ENCODE measurements at regions not wholly inside any gene's neighbourhood (a gene's known extent, or its start where the extent isn't known, plus 50 kb on each side); places are given as distances from the start of the nearest gene placed in this dataset.

- no peak for TF ChIP-seq CSDC2 (CRISPR knock-in tag; IDR thresholded peaks at IDR 0.05)
- no peak for TF ChIP-seq GLIS3 (CRISPR knock-in tag; IDR thresholded peaks at IDR 0.05)
- TF ChIP-seq BACH2 (CRISPR knock-in tag; IDR thresholded peaks at IDR 0.05; ENCODE audit: borderline replicate concordance) = no peak
- no peak for TF ChIP-seq RARB (CRISPR knock-in tag; IDR thresholded peaks at IDR 0.05)
- TF ChIP-seq TOX (CRISPR knock-in tag; IDR thresholded peaks at IDR 0.05; ENCODE audit: borderline replicate concordance) = no peak
- TF ChIP-seq ESRRG (CRISPR knock-in tag; IDR thresholded peaks at IDR 0.05) = no peak
- no peak for TF ChIP-seq SNAI2 (CRISPR knock-in tag; IDR thresholded peaks at IDR 0.05)
- TF ChIP-seq ZFP30 (CRISPR knock-in tag; IDR thresholded peaks at IDR 0.05) = no peak
- no peak for TF ChIP-seq ZNF8 (CRISPR knock-in tag; IDR thresholded peaks at IDR 0.05)
- TF ChIP-seq ZNF70 (CRISPR knock-in tag; IDR thresholded peaks at IDR 0.05) = no peak
- TF ChIP-seq, protein P1, sequence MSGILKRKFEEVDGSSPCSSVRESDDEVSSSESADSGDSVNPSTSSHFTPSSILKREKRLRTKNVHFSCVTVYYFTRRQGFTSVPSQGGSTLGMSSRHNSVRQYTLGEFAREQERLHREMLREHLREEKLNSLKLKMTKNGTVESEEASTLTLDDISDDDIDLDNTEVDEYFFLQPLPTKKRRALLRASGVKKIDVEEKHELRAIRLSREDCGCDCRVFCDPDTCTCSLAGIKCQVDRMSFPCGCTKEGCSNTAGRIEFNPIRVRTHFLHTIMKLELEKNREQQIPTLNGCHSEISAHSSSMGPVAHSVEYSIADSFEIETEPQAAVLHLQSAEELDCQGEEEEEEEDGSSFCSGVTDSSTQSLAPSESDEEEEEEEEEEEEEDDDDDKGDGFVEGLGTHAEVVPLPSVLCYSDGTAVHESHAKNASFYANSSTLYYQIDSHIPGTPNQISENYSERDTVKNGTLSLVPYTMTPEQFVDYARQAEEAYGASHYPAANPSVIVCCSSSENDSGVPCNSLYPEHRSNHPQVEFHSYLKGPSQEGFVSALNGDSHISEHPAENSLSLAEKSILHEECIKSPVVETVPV (CRISPR knock-in tag; IDR thresholded peaks at IDR 0.05) = no peak
- no peak for TF ChIP-seq ISL1 (CRISPR knock-in tag; IDR thresholded peaks at IDR 0.05)
- TF ChIP-seq PPARA (CRISPR knock-in tag; IDR thresholded peaks at IDR 0.05; ENCODE audit: borderline replicate concordance) = no peak
- TF ChIP-seq ZNF565 (CRISPR knock-in tag; conservative IDR thresholded peaks at IDR 0.05; ENCODE audit: low read depth) = no peak
- TF ChIP-seq ARNTL (CRISPR knock-in tag; IDR thresholded peaks at IDR 0.05; ENCODE audit: borderline replicate concordance, low read depth) = no peak
- TF ChIP-seq TCF4 (CRISPR knock-in tag; IDR thresholded peaks at IDR 0.05; ENCODE audit: borderline replicate concordance) = no peak
- TF ChIP-seq, protein P2, sequence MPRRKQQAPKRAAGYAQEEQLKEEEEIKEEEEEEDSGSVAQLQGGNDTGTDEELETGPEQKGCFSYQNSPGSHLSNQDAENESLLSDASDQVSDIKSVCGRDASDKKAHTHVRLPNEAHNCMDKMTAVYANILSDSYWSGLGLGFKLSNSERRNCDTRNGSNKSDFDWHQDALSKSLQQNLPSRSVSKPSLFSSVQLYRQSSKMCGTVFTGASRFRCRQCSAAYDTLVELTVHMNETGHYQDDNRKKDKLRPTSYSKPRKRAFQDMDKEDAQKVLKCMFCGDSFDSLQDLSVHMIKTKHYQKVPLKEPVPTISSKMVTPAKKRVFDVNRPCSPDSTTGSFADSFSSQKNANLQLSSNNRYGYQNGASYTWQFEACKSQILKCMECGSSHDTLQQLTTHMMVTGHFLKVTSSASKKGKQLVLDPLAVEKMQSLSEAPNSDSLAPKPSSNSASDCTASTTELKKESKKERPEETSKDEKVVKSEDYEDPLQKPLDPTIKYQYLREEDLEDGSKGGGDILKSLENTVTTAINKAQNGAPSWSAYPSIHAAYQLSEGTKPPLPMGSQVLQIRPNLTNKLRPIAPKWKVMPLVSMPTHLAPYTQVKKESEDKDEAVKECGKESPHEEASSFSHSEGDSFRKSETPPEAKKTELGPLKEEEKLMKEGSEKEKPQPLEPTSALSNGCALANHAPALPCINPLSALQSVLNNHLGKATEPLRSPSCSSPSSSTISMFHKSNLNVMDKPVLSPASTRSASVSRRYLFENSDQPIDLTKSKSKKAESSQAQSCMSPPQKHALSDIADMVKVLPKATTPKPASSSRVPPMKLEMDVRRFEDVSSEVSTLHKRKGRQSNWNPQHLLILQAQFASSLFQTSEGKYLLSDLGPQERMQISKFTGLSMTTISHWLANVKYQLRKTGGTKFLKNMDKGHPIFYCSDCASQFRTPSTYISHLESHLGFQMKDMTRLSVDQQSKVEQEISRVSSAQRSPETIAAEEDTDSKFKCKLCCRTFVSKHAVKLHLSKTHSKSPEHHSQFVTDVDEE (CRISPR knock-in tag; IDR thresholded peaks at IDR 0.05) = no peak
- ATAC-seq = no peak
These were observed 1502.1 kb downstream of the TBC1D22A start for GRCh38 chr22:48264586-48264985.

- no peak for TF ChIP-seq OSR1 (CRISPR knock-in tag; IDR thresholded peaks at IDR 0.05)
- no peak for TF ChIP-seq GLIS3 (CRISPR knock-in tag; IDR thresholded peaks at IDR 0.05)
- TF ChIP-seq, protein P1 (CRISPR knock-in tag; IDR thresholded peaks at IDR 0.05) = no peak
- no peak for ATAC-seq
These were observed 1501.4 kb downstream of the TBC1D22A start for GRCh38 chr22:48263791-48264351.

- TF ChIP-seq ZFP3 (CRISPR knock-in tag; IDR thresholded peaks at IDR 0.05) = no peak
- no peak for TF ChIP-seq GLIS3 (CRISPR knock-in tag; IDR thresholded peaks at IDR 0.05)
- no peak for TF ChIP-seq TOX (CRISPR knock-in tag; IDR thresholded peaks at IDR 0.05; ENCODE audit: borderline replicate concordance)
- no peak for TF ChIP-seq ZNF565 (CRISPR knock-in tag; conservative IDR thresholded peaks at IDR 0.05; ENCODE audit: low read depth)
- TF ChIP-seq PPARA (CRISPR knock-in tag; IDR thresholded peaks at IDR 0.05; ENCODE audit: borderline replicate concordance) = no peak
- TF ChIP-seq, protein P3, sequence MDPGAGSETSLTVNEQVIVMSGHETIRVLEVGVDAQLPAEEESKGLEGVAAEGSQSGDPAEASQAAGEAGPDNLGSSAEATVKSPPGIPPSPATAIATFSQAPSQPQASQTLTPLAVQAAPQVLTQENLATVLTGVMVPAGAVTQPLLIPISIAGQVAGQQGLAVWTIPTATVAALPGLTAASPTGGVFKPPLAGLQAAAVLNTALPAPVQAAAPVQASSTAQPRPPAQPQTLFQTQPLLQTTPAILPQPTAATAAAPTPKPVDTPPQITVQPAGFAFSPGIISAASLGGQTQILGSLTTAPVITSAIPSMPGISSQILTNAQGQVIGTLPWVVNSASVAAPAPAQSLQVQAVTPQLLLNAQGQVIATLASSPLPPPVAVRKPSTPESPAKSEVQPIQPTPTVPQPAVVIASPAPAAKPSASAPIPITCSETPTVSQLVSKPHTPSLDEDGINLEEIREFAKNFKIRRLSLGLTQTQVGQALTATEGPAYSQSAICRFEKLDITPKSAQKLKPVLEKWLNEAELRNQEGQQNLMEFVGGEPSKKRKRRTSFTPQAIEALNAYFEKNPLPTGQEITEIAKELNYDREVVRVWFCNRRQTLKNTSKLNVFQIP (CRISPR knock-in tag; IDR thresholded peaks at IDR 0.05; ENCODE audit: borderline replicate concordance, low read depth) = no peak
- TF ChIP-seq RARB (CRISPR knock-in tag; IDR thresholded peaks at IDR 0.05) = no peak
- no peak for TF ChIP-seq ZFP30 (CRISPR knock-in tag; IDR thresholded peaks at IDR 0.05)
- no peak for TF ChIP-seq PATZ1 (CRISPR knock-in tag; IDR thresholded peaks at IDR 0.05; ENCODE audit: borderline replicate concordance)
- TF ChIP-seq ESRRG (CRISPR knock-in tag; IDR thresholded peaks at IDR 0.05) = no peak
- TF ChIP-seq SNAI2 (CRISPR knock-in tag; IDR thresholded peaks at IDR 0.05) = no peak
- TF ChIP-seq, protein P1 (CRISPR knock-in tag; IDR thresholded peaks at IDR 0.05) = no peak
- no peak for ATAC-seq
These were observed 1500.9 kb downstream of the TBC1D22A start for GRCh38 chr22:48263431-48263765.

Measured in SK-N-SH treated with all-trans-retinoic acid at 6 μM for 48 hours (cell line).